ENCODE measurements at regions not wholly inside any gene's neighbourhood (a gene's known extent, or its start where the extent isn't known, plus 50 kb on each side); places are given as distances from the start of the nearest gene placed in this dataset.

GRCh38 chr4:108359130-108359985 is 190.6 kb upstream of the LEF1 start:
- H3K27ac Mint-ChIP-seq, result no peak overlapping the region
- H3K4me3 Mint-ChIP-seq, result no peak overlapping the region
- H3K36me3 Mint-ChIP-seq, result no peaks in the 10 kb centered on the region
- H3K4me1 Mint-ChIP-seq, result no peaks in the 10 kb centered on the region
- ATAC-seq, result no peak
- H3K27me3 Mint-ChIP-seq, result peaks cover 9% of the 10 kb centered on the region
- no peaks in the 10 kb centered on the region for H3K9me3 Mint-ChIP-seq

- no peak for ATAC-seq
- Mint-ChIP-seq H3K4me1 (no peaks in the 10 kb centered on the region), H3K4me3 (no peak overlapping the region), H3K36me3 (no peaks in the 10 kb centered on the region), H3K27ac (no peak overlapping the region), H3K27me3 (peaks cover 9% of the 10 kb centered on the region), H3K9me3 (no peaks in the 10 kb centered on the region)
Observed at GRCh38 chr4:108355902-108356535, 187.3 kb upstream of the LEF1 start.

GRCh38 chr4:108355186-108355901 is 186.6 kb upstream of the LEF1 start:
- ATAC-seq, result no peak

GRCh38 chr4:108352664-108353308 is 184.1 kb upstream of the LEF1 start:
- Mint-ChIP-seq H3K4me1 (no peaks in the 10 kb centered on the region), H3K36me3 (no peaks in the 10 kb centered on the region), H3K27ac (no peak overlapping the region), H3K4me3 (no peak overlapping the region), H3K9me3 (no peaks in the 10 kb centered on the region), H3K27me3 (peaks cover 5% of the 10 kb centered on the region)
- no peak for ATAC-seq

More at GRCh38 chr4:108355186-108355901, 186.6 kb upstream of the LEF1 start:
- H3K9me3 Mint-ChIP-seq, result no peaks in the 10 kb centered on the region
- no peak overlapping the region for H3K27ac Mint-ChIP-seq
- H3K36me3 Mint-ChIP-seq, result no peaks in the 10 kb centered on the region
- no peak overlapping the region for H3K4me3 Mint-ChIP-seq
- H3K27me3 Mint-ChIP-seq, result peaks cover 9% of the 10 kb centered on the region
- H3K4me1 Mint-ChIP-seq, result no peaks in the 10 kb centered on the region

- no peaks in the 10 kb centered on the region for H3K36me3 Mint-ChIP-seq
- no peaks in the 10 kb centered on the region for H3K9me3 Mint-ChIP-seq
- no peak overlapping the region for H3K4me3 Mint-ChIP-seq
- H3K27me3 Mint-ChIP-seq, result no peaks in the 10 kb centered on the region
- no peaks in the 10 kb centered on the region for H3K4me1 Mint-ChIP-seq
- ATAC-seq, result no peak
- no peak overlapping the region for H3K27ac Mint-ChIP-seq
Observed at GRCh38 chr4:108351791-108352190, 183.1 kb upstream of the LEF1 start.

- no peaks in the 10 kb centered on the region for H3K9me3 Mint-ChIP-seq
- H3K4me3 Mint-ChIP-seq, result no peak overlapping the region
- no peaks in the 10 kb centered on the region for H3K36me3 Mint-ChIP-seq
- H3K4me1 Mint-ChIP-seq, result no peaks in the 10 kb centered on the region
- ATAC-seq, result no peak
- H3K27ac Mint-ChIP-seq, result no peak overlapping the region
- no peaks in the 10 kb centered on the region for H3K27me3 Mint-ChIP-seq
Observed at GRCh38 chr4:108350332-108350731, 181.6 kb upstream of the LEF1 start.

GRCh38 chr4:108346818-108347210 is 178.1 kb upstream of the LEF1 start:
- no peaks in the 10 kb centered on the region for H3K4me1 Mint-ChIP-seq

GRCh38 chr4:108345862-108346817 is 177.4 kb upstream of the LEF1 start:
- ATAC-seq, result no peak
- Mint-ChIP-seq H3K9me3 (no peaks in the 10 kb centered on the region), H3K27me3 (no peaks in the 10 kb centered on the region), H3K36me3 (no peaks in the 10 kb centered on the region), H3K4me1 (no peaks in the 10 kb centered on the region), H3K27ac (no peak overlapping the region), H3K4me3 (no peak overlapping the region)

More at GRCh38 chr4:108346818-108347210, 178.1 kb upstream of the LEF1 start:
- Mint-ChIP-seq H3K27me3 (no peaks in the 10 kb centered on the region), H3K4me3 (no peak overlapping the region), H3K9me3 (no peaks in the 10 kb centered on the region), H3K36me3 (no peaks in the 10 kb centered on the region), H3K27ac (no peak overlapping the region)
- ATAC-seq, result no peak

GRCh38 chr4:108342325-108342970 is 173.7 kb upstream of the LEF1 start:
- no peak for ATAC-seq
- Mint-ChIP-seq H3K27me3 (no peaks in the 10 kb centered on the region), H3K36me3 (no peaks in the 10 kb centered on the region), H3K9me3 (no peaks in the 10 kb centered on the region), H3K4me3 (no peak overlapping the region), H3K4me1 (no peaks in the 10 kb centered on the region), H3K27ac (no peak overlapping the region)

GRCh38 chr4:108337923-108338322 is 169.2 kb upstream of the LEF1 start:
- H3K27ac Mint-ChIP-seq, result no peak overlapping the region
- H3K36me3 Mint-ChIP-seq, result no peaks in the 10 kb centered on the region
- H3K4me3 Mint-ChIP-seq, result no peak overlapping the region
- ATAC-seq, result no peak
- H3K27me3 Mint-ChIP-seq, result no peaks in the 10 kb centered on the region
- no peaks in the 10 kb centered on the region for H3K4me1 Mint-ChIP-seq
- H3K9me3 Mint-ChIP-seq, result no peaks in the 10 kb centered on the region

GRCh38 chr4:108336076-108336475 is 167.3 kb upstream of the LEF1 start:
- Mint-ChIP-seq H3K27me3 (no peaks in the 10 kb centered on the region), H3K9me3 (no peaks in the 10 kb centered on the region), H3K36me3 (no peaks in the 10 kb centered on the region), H3K27ac (no peak overlapping the region), H3K4me3 (no peak overlapping the region), H3K4me1 (no peaks in the 10 kb centered on the region)
- no peak for ATAC-seq

- no peaks in the 10 kb centered on the region for H3K36me3 Mint-ChIP-seq
- no peak overlapping the region for H3K27ac Mint-ChIP-seq
- no peak for ATAC-seq
- no peaks in the 10 kb centered on the region for H3K4me1 Mint-ChIP-seq
- H3K4me3 Mint-ChIP-seq, result no peak overlapping the region
- no peaks in the 10 kb centered on the region for H3K27me3 Mint-ChIP-seq
- no peaks in the 10 kb centered on the region for H3K9me3 Mint-ChIP-seq
Observed at GRCh38 chr4:108335081-108335480, 166.3 kb upstream of the LEF1 start.

- Mint-ChIP-seq H3K9me3 (no peaks in the 10 kb centered on the region), H3K4me3 (no peak overlapping the region), H3K27ac (no peak overlapping the region), H3K36me3 (no peaks in the 10 kb centered on the region), H3K4me1 (no peaks in the 10 kb centered on the region), H3K27me3 (no peaks in the 10 kb centered on the region)
- no peak for ATAC-seq
Observed at GRCh38 chr4:108334031-108334430, 165.3 kb upstream of the LEF1 start.

- Mint-ChIP-seq H3K9me3 (no peaks in the 10 kb centered on the region), H3K4me3 (no peak overlapping the region), H3K4me1 (no peaks in the 10 kb centered on the region), H3K36me3 (no peaks in the 10 kb centered on the region), H3K27ac (no peak overlapping the region), H3K27me3 (no peaks in the 10 kb centered on the region)
- no peak for ATAC-seq
Observed at GRCh38 chr4:108333353-108333942, 164.7 kb upstream of the LEF1 start.

Measured in stimulated activated memory B cell treated with anti-CD40 and anti-IgM and Interleukin-4, amounts not matched to agents 10 μg/mL and 1 μg/mL and 100 μg/mL, for 72 hours (primary cell).